ENCODE measurements at regions not wholly inside any gene's neighbourhood (a gene's known extent, or its start where the extent isn't known, plus 50 kb on each side); places are given as distances from the start of the nearest gene placed in this dataset.

DNA sequence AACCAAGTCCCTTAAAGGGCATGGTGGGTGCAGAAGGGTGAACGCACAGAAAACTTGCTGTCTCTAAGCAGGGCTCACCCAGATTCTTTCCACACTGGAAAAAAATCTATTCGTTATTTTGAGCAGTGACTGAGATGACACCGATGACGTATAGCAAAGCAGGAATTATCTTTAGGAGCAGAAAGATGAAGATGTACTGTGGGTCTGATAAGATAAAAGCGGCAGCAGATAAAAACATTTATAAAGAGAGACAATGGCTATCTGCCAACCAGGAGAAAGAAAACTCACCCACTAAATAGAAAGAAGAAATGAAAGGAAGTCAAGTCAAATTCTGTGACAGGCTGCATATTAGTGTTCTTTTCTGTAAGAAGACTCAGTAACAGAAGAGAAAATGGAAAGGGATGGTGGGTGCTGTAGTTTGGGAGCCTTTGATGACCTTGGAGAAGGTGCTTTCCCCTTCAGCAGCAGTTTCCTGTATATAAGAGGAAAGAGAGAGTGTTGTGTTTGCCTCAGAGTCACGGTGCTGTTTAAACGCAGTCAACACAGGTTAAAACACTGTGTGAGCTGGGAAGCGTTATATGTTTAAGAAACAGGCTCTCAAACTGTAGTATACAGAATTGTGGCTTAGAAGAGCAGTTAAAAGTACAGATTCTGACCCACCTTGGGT lies 111.6 kb downstream of the AQP9 start:
- Histone ChIP-seq H3K27me3 (ENCODE audit: control insufficient read depth in 4 of 4, insufficient read depth in 4 of 4, low read length in 3 of 4) (no peaks in the 10 kb centered on the region), H3K9ac (ENCODE audit: low read depth in 1 of 2, low read length in 2 of 2) (no peak overlapping the region), H3K36me3 (ENCODE audit: control insufficient read depth in 4 of 4, insufficient read depth in 3 of 4, low read depth in 1 of 4, low read length in 3 of 4) (peaks cover 0 to 5% (median 0%) of the 10 kb centered on the region in 4 donors), H3K9me3 (ENCODE audit: control insufficient read depth in 4 of 4, low read length in 3 of 4) (no peaks in the 10 kb centered on the region), H3K27ac (ENCODE audit: low read depth in 1 of 2, low read length in 2 of 2) (no peak overlapping the region), H3K4me1 (ENCODE audit: control insufficient read depth in 4 of 4, insufficient read depth in 4 of 4, low read length in 3 of 4) (peaks cover 0 to 9% (median 0%) of the 10 kb centered on the region in 4 donors), H3K4me3 (ENCODE audit: low read depth in 1 of 3, low read length in 3 of 3) (no peak overlapping the region)
- 70% methylated on average over 8 of the region's 8 CpGs for WGBS
- no peak for DNase-seq (ENCODE audit: low spot score)
- TF ChIP-seq JUND (IDR thresholded peaks at IDR 0.05) (no peak), RXRA (IDR thresholded peaks at IDR 0.05) (no peak), TAF1 (conservative IDR thresholded peaks at IDR 0.05) (no peak), RAD21 (IDR thresholded peaks at IDR 0.05) (no peak), FOXA2 (IDR thresholded peaks at IDR 0.05) (no peak), NR2F2 (IDR thresholded peaks at IDR 0.05) (no peak), EGR1 (IDR thresholded peaks at IDR 0.05; ENCODE audit: low read depth in 2 of 2) (no peak), HNF4A (conservative IDR thresholded peaks at IDR 0.05) (no peak), SP1 (IDR thresholded peaks at IDR 0.05) (no peak)
- TF ChIP-seq, protein P1, sequence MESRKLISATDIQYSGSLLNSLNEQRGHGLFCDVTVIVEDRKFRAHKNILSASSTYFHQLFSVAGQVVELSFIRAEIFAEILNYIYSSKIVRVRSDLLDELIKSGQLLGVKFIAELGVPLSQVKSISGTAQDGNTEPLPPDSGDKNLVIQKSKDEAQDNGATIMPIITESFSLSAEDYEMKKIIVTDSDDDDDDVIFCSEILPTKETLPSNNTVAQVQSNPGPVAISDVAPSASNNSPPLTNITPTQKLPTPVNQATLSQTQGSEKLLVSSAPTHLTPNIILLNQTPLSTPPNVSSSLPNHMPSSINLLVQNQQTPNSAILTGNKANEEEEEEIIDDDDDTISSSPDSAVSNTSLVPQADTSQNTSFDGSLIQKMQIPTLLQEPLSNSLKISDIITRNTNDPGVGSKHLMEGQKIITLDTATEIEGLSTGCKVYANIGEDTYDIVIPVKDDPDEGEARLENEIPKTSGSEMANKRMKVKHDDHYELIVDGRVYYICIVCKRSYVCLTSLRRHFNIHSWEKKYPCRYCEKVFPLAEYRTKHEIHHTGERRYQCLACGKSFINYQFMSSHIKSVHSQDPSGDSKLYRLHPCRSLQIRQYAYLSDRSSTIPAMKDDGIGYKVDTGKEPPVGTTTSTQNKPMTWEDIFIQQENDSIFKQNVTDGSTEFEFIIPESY (IDR thresholded peaks at IDR 0.05) = no peak
- TF ChIP-seq, protein P2, sequence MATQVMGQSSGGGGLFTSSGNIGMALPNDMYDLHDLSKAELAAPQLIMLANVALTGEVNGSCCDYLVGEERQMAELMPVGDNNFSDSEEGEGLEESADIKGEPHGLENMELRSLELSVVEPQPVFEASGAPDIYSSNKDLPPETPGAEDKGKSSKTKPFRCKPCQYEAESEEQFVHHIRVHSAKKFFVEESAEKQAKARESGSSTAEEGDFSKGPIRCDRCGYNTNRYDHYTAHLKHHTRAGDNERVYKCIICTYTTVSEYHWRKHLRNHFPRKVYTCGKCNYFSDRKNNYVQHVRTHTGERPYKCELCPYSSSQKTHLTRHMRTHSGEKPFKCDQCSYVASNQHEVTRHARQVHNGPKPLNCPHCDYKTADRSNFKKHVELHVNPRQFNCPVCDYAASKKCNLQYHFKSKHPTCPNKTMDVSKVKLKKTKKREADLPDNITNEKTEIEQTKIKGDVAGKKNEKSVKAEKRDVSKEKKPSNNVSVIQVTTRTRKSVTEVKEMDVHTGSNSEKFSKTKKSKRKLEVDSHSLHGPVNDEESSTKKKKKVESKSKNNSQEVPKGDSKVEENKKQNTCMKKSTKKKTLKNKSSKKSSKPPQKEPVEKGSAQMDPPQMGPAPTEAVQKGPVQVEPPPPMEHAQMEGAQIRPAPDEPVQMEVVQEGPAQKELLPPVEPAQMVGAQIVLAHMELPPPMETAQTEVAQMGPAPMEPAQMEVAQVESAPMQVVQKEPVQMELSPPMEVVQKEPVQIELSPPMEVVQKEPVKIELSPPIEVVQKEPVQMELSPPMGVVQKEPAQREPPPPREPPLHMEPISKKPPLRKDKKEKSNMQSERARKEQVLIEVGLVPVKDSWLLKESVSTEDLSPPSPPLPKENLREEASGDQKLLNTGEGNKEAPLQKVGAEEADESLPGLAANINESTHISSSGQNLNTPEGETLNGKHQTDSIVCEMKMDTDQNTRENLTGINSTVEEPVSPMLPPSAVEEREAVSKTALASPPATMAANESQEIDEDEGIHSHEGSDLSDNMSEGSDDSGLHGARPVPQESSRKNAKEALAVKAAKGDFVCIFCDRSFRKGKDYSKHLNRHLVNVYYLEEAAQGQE (IDR thresholded peaks at IDR 0.05) = no peak

DNA sequence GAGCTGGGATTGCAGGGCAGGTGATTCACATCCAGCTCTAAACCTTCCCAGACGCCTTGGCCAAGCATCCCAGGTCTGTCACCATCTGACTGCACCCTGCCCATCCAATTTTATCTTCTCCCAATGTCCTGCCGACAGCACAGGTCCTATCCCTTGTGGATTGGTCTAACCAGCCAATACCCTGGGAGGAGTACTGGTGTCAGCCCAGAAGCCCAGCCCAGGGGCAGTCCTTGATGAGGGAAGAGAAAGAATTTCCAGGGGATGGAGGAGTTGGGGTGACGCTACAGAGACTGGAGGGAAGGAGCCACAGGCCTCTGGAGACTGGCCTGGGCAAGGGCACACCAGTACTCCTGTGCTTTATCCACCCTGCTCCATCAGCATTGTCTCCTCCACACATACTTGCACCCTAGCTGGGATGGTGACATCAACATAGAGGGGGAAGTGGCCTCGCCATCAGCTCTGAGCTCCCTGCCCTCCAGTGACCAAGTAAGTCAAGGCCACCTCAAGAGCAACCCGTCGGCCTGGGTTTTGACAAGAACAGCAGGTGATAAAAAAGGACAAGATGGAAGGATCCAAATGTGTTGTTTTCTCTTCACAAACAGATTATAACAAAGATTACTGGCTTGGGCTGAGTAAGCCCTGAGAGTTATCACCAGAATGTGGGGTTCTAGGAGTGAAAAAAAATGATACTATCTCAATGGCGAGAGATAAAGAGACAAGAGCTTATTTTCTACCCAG lies 114.6 kb downstream of the AQP9 start:
- Histone ChIP-seq H3K36me3 (ENCODE audit: control insufficient read depth in 4 of 4, insufficient read depth in 3 of 4, low read depth in 1 of 4, low read length in 3 of 4) (peaks cover 0 to 5% (median 0%) of the 10 kb centered on the region in 4 donors), H3K4me1 (ENCODE audit: control insufficient read depth in 4 of 4, insufficient read depth in 4 of 4, low read length in 3 of 4) (peaks cover 0 to 10% (median 5%) of the 10 kb centered on the region in 4 donors), H3K27me3 (ENCODE audit: control insufficient read depth in 4 of 4, insufficient read depth in 4 of 4, low read length in 3 of 4) (no peaks in the 10 kb centered on the region), H3K9ac (ENCODE audit: low read depth in 1 of 2, low read length in 2 of 2) (no peak overlapping the region), H3K4me3 (ENCODE audit: low read depth in 1 of 3, low read length in 3 of 3) (no peak overlapping the region), H3K27ac (ENCODE audit: low read depth in 1 of 2, low read length in 2 of 2) (no peak overlapping the region), H3K9me3 (ENCODE audit: control insufficient read depth in 4 of 4, low read length in 3 of 4) (no peaks in the 10 kb centered on the region)
- 88% methylated on average over 7 of the region's 7 CpGs for WGBS
- DNase-seq (ENCODE audit: low spot score) = no peak
- TF ChIP-seq YY1 (IDR thresholded peaks at IDR 0.05) = no peak
- no peak for TF ChIP-seq TAF1 (conservative IDR thresholded peaks at IDR 0.05)
- TF ChIP-seq, protein P1 (IDR thresholded peaks at IDR 0.05) = no peak
- TF ChIP-seq, protein P3, sequence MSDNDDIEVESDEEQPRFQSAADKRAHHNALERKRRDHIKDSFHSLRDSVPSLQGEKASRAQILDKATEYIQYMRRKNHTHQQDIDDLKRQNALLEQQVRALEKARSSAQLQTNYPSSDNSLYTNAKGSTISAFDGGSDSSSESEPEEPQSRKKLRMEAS (IDR thresholded peaks at IDR 0.05) = no peak
- no peak for TF ChIP-seq HNF4G (IDR thresholded peaks at IDR 0.05)
- TF ChIP-seq, protein P4, sequence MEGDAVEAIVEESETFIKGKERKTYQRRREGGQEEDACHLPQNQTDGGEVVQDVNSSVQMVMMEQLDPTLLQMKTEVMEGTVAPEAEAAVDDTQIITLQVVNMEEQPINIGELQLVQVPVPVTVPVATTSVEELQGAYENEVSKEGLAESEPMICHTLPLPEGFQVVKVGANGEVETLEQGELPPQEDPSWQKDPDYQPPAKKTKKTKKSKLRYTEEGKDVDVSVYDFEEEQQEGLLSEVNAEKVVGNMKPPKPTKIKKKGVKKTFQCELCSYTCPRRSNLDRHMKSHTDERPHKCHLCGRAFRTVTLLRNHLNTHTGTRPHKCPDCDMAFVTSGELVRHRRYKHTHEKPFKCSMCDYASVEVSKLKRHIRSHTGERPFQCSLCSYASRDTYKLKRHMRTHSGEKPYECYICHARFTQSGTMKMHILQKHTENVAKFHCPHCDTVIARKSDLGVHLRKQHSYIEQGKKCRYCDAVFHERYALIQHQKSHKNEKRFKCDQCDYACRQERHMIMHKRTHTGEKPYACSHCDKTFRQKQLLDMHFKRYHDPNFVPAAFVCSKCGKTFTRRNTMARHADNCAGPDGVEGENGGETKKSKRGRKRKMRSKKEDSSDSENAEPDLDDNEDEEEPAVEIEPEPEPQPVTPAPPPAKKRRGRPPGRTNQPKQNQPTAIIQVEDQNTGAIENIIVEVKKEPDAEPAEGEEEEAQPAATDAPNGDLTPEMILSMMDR (IDR thresholded peaks at IDR 0.05; ENCODE audit: low read depth, low read length, missing input control) = no peak
- no peak for TF ChIP-seq EGR1 (IDR thresholded peaks at IDR 0.05; ENCODE audit: low read depth in 2 of 2)
- no peak for TF ChIP-seq SP1 (IDR thresholded peaks at IDR 0.05)
- TF ChIP-seq, protein P2 (IDR thresholded peaks at IDR 0.05) = no peak
- TF ChIP-seq HNF4A (conservative IDR thresholded peaks at IDR 0.05) = no peak
- no peak for TF ChIP-seq GABPA (IDR thresholded peaks at IDR 0.05 in 1 of 2, conservative IDR thresholded peaks at IDR 0.05 in 1 of 2)
- TF ChIP-seq RAD21 (IDR thresholded peaks at IDR 0.05) = no peak
- TF ChIP-seq NR2F2 (IDR thresholded peaks at IDR 0.05) = no peak
- TF ChIP-seq JUND (IDR thresholded peaks at IDR 0.05) = no peak
- TF ChIP-seq RXRA (IDR thresholded peaks at IDR 0.05) = no peak

All from liver (tissue), 8 donors.